Spleen (tissue), 7 donors: ENCODE measurements at regions not wholly inside any gene's neighbourhood (a gene's known extent, or its start where the extent isn't known, plus 50 kb on each side); places are given as distances from the start of the nearest gene placed in this dataset.

ENCODE experiments used
- POLR2A ChIP-seq, 3 donors: fragments of 450-650 bp; IDR thresholded peaks; one replicate each; pipeline ENCODE4 v1.5.1; 2017; ENCODE audit warnings: antibody characterized with exemption in 3 of 3, mild to moderate bottlenecking in 1 of 3
- TF ChIP-seq, protein P1 (sequence below), 11 experiments: fragments of 200-600 bp in 7 of 11; fragments of 450-650 bp in 4 of 11; sonication (generic) in 4 of 11; IDR thresholded peaks in 8 of 11; conservative IDR thresholded peaks in 3 of 11; 1 replicate in 7 of 11; 2 replicates in 4 of 11; pipeline versions ENCODE4 v1.4.0 to v1.8.0; 2016 to 2021; ENCODE audit warnings: antibody characterized with exemption in 11 of 11, inconsistent platforms in 4 of 11, mild to moderate bottlenecking in 1 of 11
- donor health status: DM: no; HTN: no; CAD: no; lungs with moderate emphysema.
- donor health status: DM: no; HTN: no; CAD: no.
- donor health status: DM: no; HTN: no; CAD: no.

DNA sequence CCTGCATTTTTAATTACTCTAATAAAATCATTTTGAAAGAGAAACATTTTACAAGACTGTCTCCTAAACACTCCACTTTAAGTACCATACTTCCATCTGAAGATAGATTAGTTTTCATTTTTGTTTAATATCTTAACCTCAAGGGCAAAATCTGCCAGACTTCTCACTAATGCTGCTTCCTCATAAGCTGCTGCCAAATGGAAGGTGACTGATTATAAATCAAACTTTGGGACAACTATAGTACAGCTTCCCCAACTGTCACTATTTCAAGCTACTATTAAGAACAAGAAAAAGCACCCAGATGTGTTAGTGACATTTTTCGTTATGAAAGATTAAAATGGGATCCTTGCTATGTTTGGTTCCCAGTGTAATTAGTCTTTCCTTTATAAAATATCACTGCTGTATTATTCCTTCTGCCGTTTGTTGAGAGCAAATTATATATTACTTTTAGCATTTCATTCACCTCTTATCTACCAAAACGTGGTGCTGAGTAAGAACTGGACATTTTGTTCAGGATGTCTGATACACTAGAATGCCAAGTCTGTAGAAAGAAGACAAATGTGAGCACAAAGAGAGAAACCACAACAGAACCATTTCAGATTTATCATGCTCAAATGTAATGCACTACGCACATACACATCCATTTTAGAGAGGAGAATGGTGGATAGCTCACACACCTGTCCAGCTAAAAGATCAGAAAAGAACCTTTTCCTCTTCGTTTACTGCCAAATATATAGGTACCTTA lies 312.2 kb upstream of the C11orf87 start:
- TF ChIP-seq, protein P1, sequence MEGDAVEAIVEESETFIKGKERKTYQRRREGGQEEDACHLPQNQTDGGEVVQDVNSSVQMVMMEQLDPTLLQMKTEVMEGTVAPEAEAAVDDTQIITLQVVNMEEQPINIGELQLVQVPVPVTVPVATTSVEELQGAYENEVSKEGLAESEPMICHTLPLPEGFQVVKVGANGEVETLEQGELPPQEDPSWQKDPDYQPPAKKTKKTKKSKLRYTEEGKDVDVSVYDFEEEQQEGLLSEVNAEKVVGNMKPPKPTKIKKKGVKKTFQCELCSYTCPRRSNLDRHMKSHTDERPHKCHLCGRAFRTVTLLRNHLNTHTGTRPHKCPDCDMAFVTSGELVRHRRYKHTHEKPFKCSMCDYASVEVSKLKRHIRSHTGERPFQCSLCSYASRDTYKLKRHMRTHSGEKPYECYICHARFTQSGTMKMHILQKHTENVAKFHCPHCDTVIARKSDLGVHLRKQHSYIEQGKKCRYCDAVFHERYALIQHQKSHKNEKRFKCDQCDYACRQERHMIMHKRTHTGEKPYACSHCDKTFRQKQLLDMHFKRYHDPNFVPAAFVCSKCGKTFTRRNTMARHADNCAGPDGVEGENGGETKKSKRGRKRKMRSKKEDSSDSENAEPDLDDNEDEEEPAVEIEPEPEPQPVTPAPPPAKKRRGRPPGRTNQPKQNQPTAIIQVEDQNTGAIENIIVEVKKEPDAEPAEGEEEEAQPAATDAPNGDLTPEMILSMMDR (IDR thresholded peaks at IDR 0.05 in 8 of 11, conservative IDR thresholded peaks at IDR 0.05 in 3 of 11), result no peak
- no peak for TF ChIP-seq POLR2A (IDR thresholded peaks at IDR 0.05)
